PFSK-1 (cell line): ENCODE measurements at regions not wholly inside any gene's neighbourhood (a gene's known extent, or its start where the extent isn't known, plus 50 kb on each side); places are given as distances from the start of the nearest gene placed in this dataset.

Experiments used
- FOXP2 ChIP-seq: optimal IDR thresholded peaks from 2 replicates; pipeline ENCODE3; 2011; ENCODE audit warnings: borderline replicate concordance, control low read depth, inconsistent platforms; ENCODE audit not compliant: insufficient read depth; ENCODE audit errors: extremely low read length, extremely low read depth
- POLR2AphosphoS5 ChIP-seq: IDR thresholded peaks from 2 replicates; pipeline ENCODE4 v1.6.1; 2012; ENCODE audit warnings: low read depth, mild to moderate bottlenecking, control low read depth, low read length, moderate library complexity
- REST ChIP-seq, 2 experiments: IDR thresholded peaks; 2 replicates each; pipeline versions ENCODE4 v1.6.1 to v1.8.0; 2011 to 2012; ENCODE audit warnings: low read depth in 2 of 2, low read length in 2 of 2, control low read depth in 1 of 2, inconsistent platforms in 1 of 2, mild to moderate bottlenecking in 1 of 2, moderate library complexity in 1 of 2; ENCODE audit not compliant: insufficient read depth in 1 of 2
- SIN3A ChIP-seq: IDR thresholded peaks from 2 replicates; pipeline ENCODE4 v1.6.1; 2012; ENCODE audit warnings: mild to moderate bottlenecking, low read length, moderate library complexity, borderline replicate concordance; ENCODE audit not compliant: insufficient read depth
- TAF1 ChIP-seq: IDR thresholded peaks from 2 replicates; pipeline ENCODE4 v1.6.1; 2012; ENCODE audit warnings: low read length, control low read depth, borderline replicate concordance; ENCODE audit not compliant: insufficient read depth

- TF ChIP-seq SIN3A (no peak), REST (IDR thresholded peaks at IDR 0.05; ENCODE audit: insufficient read depth in 1 of 2, low read depth in 2 of 2, low read length in 2 of 2) (no peak), POLR2AphosphoS5 (no peak), FOXP2 (no peak), TAF1 (no peak)
Observed at GRCh38 chr5:125286271-125286670, 539.8 kb upstream of the ZNF608 start.
